Dermis blood vessel endothelial cell (primary cell): ENCODE measurements at regions not wholly inside any gene's neighbourhood (a gene's known extent, or its start where the extent isn't known, plus 50 kb on each side); places are given as distances from the start of the nearest gene placed in this dataset.
A peak's percentile ranks its signal among the peaks of the same experiment; 100 is the strongest.

Experiments used
- DNase-seq: peaks from one replicate; pipeline ENCODE4 v3.0.0; 2010

GRCh38 chr13:91280801-91281200 lies 66.7 kb upstream of the MIR17HG start:
- DNase-seq: peak; percentile 35

GRCh38 chr13:91284335-91284734 lies 63.2 kb upstream of the MIR17HG start:
- DNase-seq: no peak

GRCh38 chr13:91286317-91286716 lies 61.2 kb upstream of the MIR17HG start:
- DNase-seq: no peak

- DNase-seq: peak; percentile 8
Measured at GRCh38 chr13:91291078-91291477, 56.4 kb upstream of the MIR17HG start.

DNA sequence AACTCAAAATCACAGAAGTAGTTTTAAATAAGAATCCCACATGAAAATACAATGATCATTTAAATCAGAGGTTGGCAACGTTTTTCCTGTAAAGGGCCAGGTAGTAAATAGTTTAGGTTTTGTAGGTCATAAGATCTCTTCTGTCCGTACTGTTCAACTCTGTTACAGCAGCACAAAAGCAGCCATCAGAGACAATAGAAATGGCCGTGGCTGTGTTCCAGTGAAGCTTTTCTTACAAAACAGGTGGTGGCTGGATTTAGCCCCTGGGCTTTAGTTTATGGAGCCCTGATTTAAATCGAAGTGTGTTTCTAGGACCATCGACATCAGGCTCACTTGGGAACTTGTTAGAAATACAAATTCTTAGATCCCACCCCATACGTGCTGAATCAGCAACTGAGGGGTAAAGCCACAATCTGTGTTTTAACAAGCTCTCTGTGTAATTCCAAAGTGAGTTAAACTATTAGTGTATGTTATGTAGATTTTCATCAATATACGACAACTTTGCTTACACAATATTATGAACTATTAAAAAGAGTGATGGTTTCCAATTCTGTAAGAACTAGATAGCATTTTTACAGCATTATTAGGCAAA lies 54.8 kb upstream of the MIR17HG start:
- no peak for DNase-seq

DNA sequence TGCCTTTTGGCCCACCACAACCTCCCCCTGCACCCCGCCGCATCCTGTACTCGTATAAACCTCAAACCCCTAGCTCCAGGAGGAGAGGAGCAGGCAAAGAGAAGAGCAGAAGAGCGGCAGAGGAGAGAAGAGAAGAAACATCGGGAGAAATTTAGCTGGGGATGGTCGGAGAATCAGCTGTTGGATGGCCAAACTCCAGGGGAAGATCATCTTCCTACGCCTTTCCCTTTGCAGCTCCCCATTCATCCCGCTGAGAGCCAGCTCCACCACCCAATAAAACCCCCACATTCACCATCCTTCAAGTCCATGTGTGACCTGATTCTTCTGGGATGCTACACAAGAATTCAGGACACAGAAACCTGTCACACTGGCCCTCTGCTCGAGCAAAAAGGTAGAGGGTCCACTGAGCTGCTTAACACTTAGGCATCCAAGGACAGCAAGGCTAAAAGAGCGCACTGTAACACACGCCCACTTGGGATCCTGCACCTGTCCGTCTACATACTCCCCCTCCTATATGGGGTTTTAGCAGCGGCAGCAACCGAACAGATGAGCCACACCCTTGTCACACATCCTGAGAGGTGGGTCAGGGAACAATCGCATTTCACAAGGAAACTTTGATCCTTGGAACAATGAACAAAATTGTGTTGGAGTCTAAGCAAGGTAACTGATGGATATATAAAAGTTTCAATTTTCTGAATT lies 51.6 kb upstream of the MIR17HG start:
- no peak for DNase-seq

DNA sequence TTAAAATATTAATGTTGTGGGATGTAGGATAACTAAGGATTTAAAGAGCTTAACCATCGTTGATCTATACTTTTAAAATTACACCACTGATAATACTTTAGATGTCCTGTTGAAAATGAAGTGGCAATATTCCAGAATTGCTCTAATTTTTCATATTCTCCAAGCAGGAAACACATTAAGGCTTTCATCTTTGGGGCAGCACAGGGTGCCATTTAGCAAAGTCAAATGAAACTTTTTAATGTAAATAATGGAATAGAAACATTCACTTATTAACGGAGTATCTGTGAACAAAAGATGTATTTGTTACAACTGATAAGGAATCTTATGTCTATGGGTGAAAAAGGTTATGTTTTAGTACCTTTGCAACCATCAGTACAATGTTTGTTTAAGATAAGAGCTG lies 50.0 kb upstream of the MIR17HG start:
- no peak for DNase-seq
